HG03432 (cell line): ENCODE measurements at regions not wholly inside any gene's neighbourhood (a gene's known extent, or its start where the extent isn't known, plus 50 kb on each side); places are given as distances from the start of the nearest gene placed in this dataset.

Experiments
- ATAC-seq: cut with Tn5 transposase; IDR thresholded peaks from one replicate; pipeline ENCODE4 v1.9.1; 2021; ENCODE audit warnings: mild to moderate bottlenecking, moderate library complexity; ENCODE audit not compliant: unreplicated experiment

GRCh38 chr16:65869261-65869660, 497.2 kb upstream of the CDH5 start:
- no peak for ATAC-seq

GRCh38 chr16:65867276-65867960, 499.1 kb upstream of the CDH5 start:
- no peak for ATAC-seq

GRCh38 chr16:65863236-65863635, 503.3 kb upstream of the CDH5 start:
- no peak for ATAC-seq

- ATAC-seq = no peak
Measured at GRCh38 chr16:65861131-65861731, 505.3 kb upstream of the CDH5 start.

- no peak for ATAC-seq
Measured at GRCh38 chr16:65855171-65856145, 511.0 kb upstream of the CDH5 start.

GRCh38 chr16:65846210-65846602, 520.3 kb upstream of the CDH5 start:
- no peak for ATAC-seq

GRCh38 chr16:65845466-65846209, 520.9 kb upstream of the CDH5 start:
- ATAC-seq = no peak

GRCh38 chr16:65843941-65844340, 522.5 kb upstream of the CDH5 start:
- no peak for ATAC-seq

GRCh38 chr16:65842067-65842466, 524.4 kb upstream of the CDH5 start:
- ATAC-seq = no peak

- ATAC-seq = no peak
Measured at GRCh38 chr16:65838001-65838400, 528.5 kb upstream of the CDH5 start.

- no peak for ATAC-seq
Measured at GRCh38 chr16:65837464-65837863, 529.0 kb upstream of the CDH5 start.

- ATAC-seq = no peak
Measured at GRCh38 chr16:65834688-65835087, 531.8 kb upstream of the CDH5 start.

- ATAC-seq = no peak
Measured at GRCh38 chr16:65833171-65833871, 533.2 kb upstream of the CDH5 start.

GRCh38 chr16:65832679-65833078, 533.8 kb upstream of the CDH5 start:
- no peak for ATAC-seq

GRCh38 chr16:65831903-65832666, 534.4 kb upstream of the CDH5 start:
- no peak for ATAC-seq

- no peak for ATAC-seq
Measured at GRCh38 chr16:65829076-65829475, 537.4 kb upstream of the CDH5 start.

- no peak for ATAC-seq
Measured at GRCh38 chr16:65828296-65828695, 538.2 kb upstream of the CDH5 start.

GRCh38 chr16:65827231-65827630, 539.3 kb upstream of the CDH5 start:
- ATAC-seq = no peak

GRCh38 chr16:65825191-65825856, 541.2 kb upstream of the CDH5 start:
- no peak for ATAC-seq
